MM.1S (cell line): ENCODE measurements at regions not wholly inside any gene's neighbourhood (a gene's known extent, or its start where the extent isn't known, plus 50 kb on each side); places are given as distances from the start of the nearest gene placed in this dataset.

Experiments used
- DNase-seq: peaks from one replicate; pipeline ENCODE4 v3.0.0-alpha.2; 2015
- H2AFZ ChIP-seq: fragments of 300-600 bp; sonication (generic); 2 replicates; pipeline ENCODE4 v1.6.0; 2016; ENCODE audit warnings: antibody characterized with exemption, low read length
- H3F3A ChIP-seq: fragments of 300-600 bp; sonication (generic); 2 replicates; pipeline ENCODE4 v1.6.1; 2016; ENCODE audit warnings: mild to moderate bottlenecking, antibody characterized with exemption, low read length, moderate library complexity, mixed read lengths; ENCODE audit not compliant: insufficient read depth
- H3K27ac ChIP-seq: fragments of 300-600 bp; sonication (generic); 2 replicates; pipeline ENCODE4 v1.5.1; 2016; ENCODE audit warnings: mild to moderate bottlenecking, low read length
- H3K27me3 ChIP-seq: fragments of 300-600 bp; sonication (generic); replicated peaks from 2 replicates; pipeline ENCODE4 v1.6.0; 2016; ENCODE audit warnings: low read length; ENCODE audit not compliant: insufficient read depth
- H3K36me3 ChIP-seq: fragments of 300-600 bp; sonication (generic); replicated peaks from 2 replicates; pipeline ENCODE4 v1.6.1; 2016; ENCODE audit warnings: mild to moderate bottlenecking, low read length, mixed read lengths; ENCODE audit not compliant: insufficient read depth
- H3K4me1 ChIP-seq: fragments of 300-600 bp; sonication (generic); 2 replicates; pipeline ENCODE4 v1.6.1; 2016; ENCODE audit warnings: low read length, mixed read lengths
- H3K4me2 ChIP-seq: fragments of 300-600 bp; sonication (generic); 2 replicates; pipeline ENCODE4 v1.6.0; 2016; ENCODE audit warnings: low read depth, low read length
- H3K4me3 ChIP-seq: fragments of 300-600 bp; sonication (generic); 2 replicates; pipeline ENCODE4 v1.5.1; 2016; ENCODE audit warnings: low read length, mixed read lengths
- H3K79me2 ChIP-seq: fragments of 300-600 bp; sonication (generic); 2 replicates; pipeline ENCODE4 v1.6.1; 2016; ENCODE audit warnings: mixed run types, low read length, mixed read lengths
- H3K9ac ChIP-seq: fragments of 300-600 bp; sonication (generic); 2 replicates; pipeline ENCODE4 v1.6.1; 2016; ENCODE audit warnings: low read length, mixed read lengths
- H3K9me2 ChIP-seq: fragments of 300-600 bp; sonication (generic); replicated peaks from 2 replicates; pipeline ENCODE4 v1.6.1; 2016; ENCODE audit warnings: mild to moderate bottlenecking, low read length, mixed read lengths; ENCODE audit not compliant: insufficient read depth
- H3K9me3 ChIP-seq: fragments of 300-600 bp; sonication (generic); replicated peaks from 2 replicates; pipeline ENCODE4 v1.6.1; 2016; ENCODE audit warnings: mild to moderate bottlenecking, low read length, mixed read lengths; ENCODE audit not compliant: insufficient read depth
- H4K20me1 ChIP-seq: fragments of 300-600 bp; sonication (generic); 2 replicates; pipeline ENCODE4 v1.6.1; 2016; ENCODE audit warnings: mild to moderate bottlenecking, low read length, moderate library complexity, mixed read lengths; ENCODE audit not compliant: insufficient read depth
- CTCF ChIP-seq: fragments of 300-600 bp; sonication (generic); IDR thresholded peaks from 2 replicates; pipeline ENCODE4 v1.5.1; 2016; ENCODE audit warnings: antibody characterized with exemption, low read length, mixed read lengths
- EZH2 ChIP-seq: fragments of 300-600 bp; sonication (generic); optimal IDR thresholded peaks from 2 replicates; pipeline ENCODE3; 2017; ENCODE audit warnings: low read depth, mild to moderate bottlenecking, antibody characterized with exemption, low read length, mixed read lengths
- EZH2phosphoT487 ChIP-seq: fragments of 300-600 bp; sonication (generic); IDR thresholded peaks from 2 replicates; pipeline ENCODE4 v1.6.1; 2018; ENCODE audit warnings: antibody characterized with exemption, low read length

- no peaks in the 10 kb centered on the region for H3F3A ChIP-seq
- H3K4me1 ChIP-seq = no peaks in the 10 kb centered on the region
Observed at GRCh38 chr3:8283193-8283592, 218.4 kb upstream of the LMCD1 start.

GRCh38 chr3:8286086-8286485 is 215.5 kb upstream of the LMCD1 start:
- H3K27me3 ChIP-seq = no peaks in the 10 kb centered on the region
- no peaks in the 10 kb centered on the region for H3K4me1 ChIP-seq
- no peaks in the 10 kb centered on the region for H4K20me1 ChIP-seq

More at GRCh38 chr3:8283193-8283592, 218.4 kb upstream of the LMCD1 start:
- Histone ChIP-seq H3K9me2 (no peaks in the 10 kb centered on the region), H4K20me1 (no peaks in the 10 kb centered on the region), H3K27ac (no peak overlapping the region), H3K79me2 (no peaks in the 10 kb centered on the region), H2AFZ (no peak overlapping the region), H3K9me3 (no peaks in the 10 kb centered on the region), H3K36me3 (no peaks in the 10 kb centered on the region), H3K9ac (no peak overlapping the region), H3K27me3 (no peaks in the 10 kb centered on the region), H3K4me2 (no peak overlapping the region; the same call in 1 of the 2 replicates), H3K4me3 (no peak overlapping the region)
- TF ChIP-seq EZH2 = no peak
- TF ChIP-seq CTCF = no peak
- TF ChIP-seq EZH2phosphoT487 = no peak
- DNase-seq = no peak

GRCh38 chr3:8286749-8287148 is 214.9 kb upstream of the LMCD1 start:
- Histone ChIP-seq H3K4me3 (no peak overlapping the region), H3K9ac (no peak overlapping the region), H3F3A (no peaks in the 10 kb centered on the region), H3K27ac (no peak overlapping the region), H3K4me1 (no peaks in the 10 kb centered on the region), H3K27me3 (no peaks in the 10 kb centered on the region), H3K79me2 (no peaks in the 10 kb centered on the region), H3K36me3 (no peaks in the 10 kb centered on the region), H3K9me3 (no peaks in the 10 kb centered on the region), H4K20me1 (no peaks in the 10 kb centered on the region), H2AFZ (no peak overlapping the region), H3K4me2 (no peak overlapping the region), H3K9me2 (no peaks in the 10 kb centered on the region)
- no peak for DNase-seq
- no peak for TF ChIP-seq EZH2
- no peak for TF ChIP-seq CTCF
- TF ChIP-seq EZH2phosphoT487 = no peak

More at GRCh38 chr3:8286086-8286485, 215.5 kb upstream of the LMCD1 start:
- H3K9me2 ChIP-seq = no peaks in the 10 kb centered on the region
- no peak for DNase-seq
- no peak overlapping the region for H2AFZ ChIP-seq
- H3F3A ChIP-seq = no peaks in the 10 kb centered on the region
- no peak for TF ChIP-seq EZH2
- TF ChIP-seq EZH2phosphoT487 = no peak
- no peak for TF ChIP-seq CTCF
- no peaks in the 10 kb centered on the region for H3K9me3 ChIP-seq
- H3K36me3 ChIP-seq = no peaks in the 10 kb centered on the region
- H3K4me2 ChIP-seq = no peak overlapping the region
- H3K9ac ChIP-seq = no peak overlapping the region
- H3K4me3 ChIP-seq = no peak overlapping the region
- H3K27ac ChIP-seq = no peak overlapping the region
- H3K79me2 ChIP-seq = no peaks in the 10 kb centered on the region
